ENCODE measurements at regions not wholly inside any gene's neighbourhood (a gene's known extent, or its start where the extent isn't known, plus 50 kb on each side); places are given as distances from the start of the nearest gene placed in this dataset.
"Not testable (repeated sequence)": the region's sequence is repeated elsewhere in the genome, so short reads cannot be mapped to it uniquely, and the experiment has no call there.

GRCh38 chr7:138185132-138185908, 109.1 kb downstream of the AKR1D1 start:
- no peaks in the 10 kb centered on the region for H3K36me3 ChIP-seq (ENCODE audit: control insufficient read depth, insufficient read depth, low read length)
- no peak for DNase-seq (ENCODE audit: low read depth)
- H3K4me3 ChIP-seq (ENCODE audit: low read depth, low read length) = no peak overlapping the region
- no peak for TF ChIP-seq CTCF (IDR thresholded peaks at IDR 0.05; ENCODE audit: insufficient read depth, low read length, poor library complexity, severe bottlenecking)
- no peaks in the 10 kb centered on the region for H3K27me3 ChIP-seq (ENCODE audit: control insufficient read depth, insufficient read depth, low read length)

GRCh38 chr7:138186951-138187351, 110.7 kb downstream of the AKR1D1 start:
- H3K27me3 ChIP-seq (ENCODE audit: control insufficient read depth, insufficient read depth, low read length) = no peaks in the 10 kb centered on the region
- peak; percentile 94 for DNase-seq (ENCODE audit: low read depth)
- TF ChIP-seq CTCF (IDR thresholded peaks at IDR 0.05; ENCODE audit: insufficient read depth, low read length, poor library complexity, severe bottlenecking) = no peak
- no peak overlapping the region for H3K4me3 ChIP-seq (ENCODE audit: low read depth, low read length)
- H3K36me3 ChIP-seq (ENCODE audit: control insufficient read depth, insufficient read depth, low read length) = no peaks in the 10 kb centered on the region

- Histone ChIP-seq H3K36me3 (ENCODE audit: control insufficient read depth, insufficient read depth, low read length) (no peaks in the 10 kb centered on the region), H3K4me3 (ENCODE audit: low read depth, low read length) (no peak overlapping the region), H3K27me3 (ENCODE audit: control insufficient read depth, insufficient read depth, low read length) (no peaks in the 10 kb centered on the region)
- no peak for DNase-seq (ENCODE audit: low read depth)
- TF ChIP-seq CTCF (IDR thresholded peaks at IDR 0.05; ENCODE audit: insufficient read depth, low read length, poor library complexity, severe bottlenecking) = no peak
Measured at GRCh38 chr7:138188290-138188858, 112.1 kb downstream of the AKR1D1 start.

GRCh38 chr7:138194567-138194966, 118.3 kb downstream of the AKR1D1 start:
- no peak for TF ChIP-seq CTCF (IDR thresholded peaks at IDR 0.05; ENCODE audit: insufficient read depth, low read length, poor library complexity, severe bottlenecking)
- no peaks in the 10 kb centered on the region for H3K27me3 ChIP-seq (ENCODE audit: control insufficient read depth, insufficient read depth, low read length)
- H3K36me3 ChIP-seq (ENCODE audit: control insufficient read depth, insufficient read depth, low read length) = no peaks in the 10 kb centered on the region
- H3K4me3 ChIP-seq (ENCODE audit: low read depth, low read length) = no peak overlapping the region
- DNase-seq (ENCODE audit: low read depth) = no peak

- Histone ChIP-seq H3K4me3 (ENCODE audit: low read depth, low read length) (no peak overlapping the region), H3K27me3 (ENCODE audit: control insufficient read depth, insufficient read depth, low read length) (no peaks in the 10 kb centered on the region), H3K36me3 (ENCODE audit: control insufficient read depth, insufficient read depth, low read length) (no peaks in the 10 kb centered on the region)
- DNase-seq (ENCODE audit: low read depth) = no peak
- no peak for TF ChIP-seq CTCF (IDR thresholded peaks at IDR 0.05; ENCODE audit: insufficient read depth, low read length, poor library complexity, severe bottlenecking)
Measured at GRCh38 chr7:138195151-138195571, 118.9 kb downstream of the AKR1D1 start.

- H3K4me3 ChIP-seq (ENCODE audit: low read depth, low read length); DNase-seq (ENCODE audit: low read depth); H3K27me3 ChIP-seq (ENCODE audit: control insufficient read depth, insufficient read depth, low read length); H3K36me3 ChIP-seq (ENCODE audit: control insufficient read depth, insufficient read depth, low read length): not testable (repeated sequence)
Measured at GRCh38 chr7:138196503-138196946, 120.3 kb downstream of the AKR1D1 start.
